ELF-1 (cell line): ENCODE measurements at regions not wholly inside any gene's neighbourhood (a gene's known extent, or its start where the extent isn't known, plus 50 kb on each side); places are given as distances from the start of the nearest gene placed in this dataset.
"Not testable (repeated sequence)": the region's sequence is repeated elsewhere in the genome, so short reads cannot be mapped to it uniquely, and the experiment has no call there.

Experiments
- DNase-seq: peaks from one replicate; pipeline ENCODE4 v3.0.0-alpha.2; 2016; ENCODE audit warnings: low read depth, low spot score

GRCh38 chr2:402721-403120 is 114.8 kb upstream of the ALKAL2 start:
- no peak for DNase-seq

DNA sequence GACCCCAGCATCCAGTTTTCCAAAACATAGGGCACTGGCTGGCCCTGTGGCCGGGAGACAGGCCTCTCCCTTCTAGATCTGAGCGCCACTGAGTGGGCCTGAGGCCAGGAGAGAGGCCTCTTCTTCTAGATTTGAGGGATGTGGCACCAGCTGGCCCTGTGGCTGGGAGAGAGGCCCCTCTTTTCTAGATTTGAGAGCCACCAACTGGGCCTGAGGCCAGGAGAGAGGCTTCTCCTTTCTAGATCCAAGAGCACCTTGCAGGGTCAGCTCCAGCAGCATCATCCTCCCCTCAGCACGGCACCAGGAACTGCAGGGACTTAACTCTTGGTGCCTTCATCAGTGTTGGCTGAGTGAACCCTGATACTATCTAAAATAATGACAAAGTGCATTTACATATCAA is 114.3 kb upstream of the ALKAL2 start:
- DNase-seq: no peak

- peak; percentile 64 for DNase-seq
Observed at GRCh38 chr2:401019-401679, 113.3 kb upstream of the ALKAL2 start.

GRCh38 chr2:397926-398325 is 110.0 kb upstream of the ALKAL2 start:
- DNase-seq: no peak

GRCh38 chr2:397521-397920 is 109.6 kb upstream of the ALKAL2 start:
- DNase-seq: no peak

DNA sequence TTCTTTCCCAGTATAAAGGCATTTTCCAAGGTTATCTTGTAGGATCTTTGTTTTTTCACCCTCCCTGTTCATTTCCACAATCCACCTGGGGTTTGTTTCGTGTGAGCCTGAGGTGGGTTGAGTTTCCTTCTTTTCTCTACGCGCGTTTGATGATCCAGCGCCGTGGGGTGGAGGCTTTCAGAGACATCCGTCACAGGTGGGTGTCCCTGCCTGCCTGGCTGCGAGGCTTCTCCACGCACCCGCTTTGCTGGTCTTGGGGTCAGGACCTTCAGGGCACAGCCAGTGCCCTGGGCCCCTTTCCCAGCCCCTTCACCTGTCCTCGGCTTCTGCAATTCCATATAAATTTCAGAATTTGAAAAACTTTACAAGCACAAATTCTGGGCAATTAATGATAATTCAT is 109.0 kb upstream of the ALKAL2 start:
- no peak for DNase-seq

GRCh38 chr2:395886-396285 is 108.0 kb upstream of the ALKAL2 start:
- DNase-seq: no peak

DNA sequence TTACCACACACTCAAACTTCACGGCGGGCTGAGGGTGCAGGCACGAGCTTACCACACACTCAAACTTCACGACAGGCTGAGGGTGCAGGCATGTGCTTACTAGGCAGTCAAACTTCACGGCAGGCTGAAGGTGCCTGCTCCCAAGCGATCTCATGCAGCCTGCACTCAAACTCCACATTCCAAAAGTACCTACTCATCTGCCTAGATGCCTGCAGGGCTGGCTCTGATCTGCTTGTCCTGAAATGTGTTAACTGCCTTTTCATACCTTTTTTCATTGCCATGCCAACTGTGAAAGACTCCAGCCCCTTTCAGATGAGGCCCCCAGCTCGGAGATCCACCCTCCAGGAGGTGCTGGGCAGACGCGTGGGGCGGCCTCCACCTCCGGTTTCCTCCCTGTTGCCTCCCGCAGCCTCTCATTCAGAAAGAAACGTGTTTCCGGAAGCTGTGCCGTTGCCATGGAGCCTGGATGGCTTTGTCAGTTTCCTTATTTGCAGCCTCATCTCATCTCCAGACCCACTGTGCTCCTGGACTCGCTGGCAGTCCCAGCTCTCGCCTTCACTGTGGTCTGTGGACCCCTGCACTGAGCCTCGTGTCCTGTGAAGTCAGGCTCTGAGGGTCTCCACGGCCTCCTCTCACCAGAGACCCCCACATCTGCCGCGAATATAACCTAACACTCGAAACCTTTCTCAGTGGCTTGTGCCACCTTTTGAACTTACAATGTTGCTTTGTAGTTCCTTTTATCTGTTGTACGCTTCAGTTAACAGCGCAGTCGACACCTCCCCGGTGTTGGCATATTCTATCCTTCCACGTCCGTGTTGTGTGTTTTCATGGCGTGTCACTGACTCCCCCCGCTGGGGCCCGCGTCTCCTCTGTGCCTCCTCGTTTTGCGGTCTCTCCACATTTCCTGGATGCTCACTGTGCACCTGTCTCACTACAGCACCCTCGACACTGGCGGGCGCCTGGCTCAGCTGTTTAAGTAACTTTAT is 106.1 kb upstream of the ALKAL2 start:
- DNase-seq: peak; percentile 92

DNA sequence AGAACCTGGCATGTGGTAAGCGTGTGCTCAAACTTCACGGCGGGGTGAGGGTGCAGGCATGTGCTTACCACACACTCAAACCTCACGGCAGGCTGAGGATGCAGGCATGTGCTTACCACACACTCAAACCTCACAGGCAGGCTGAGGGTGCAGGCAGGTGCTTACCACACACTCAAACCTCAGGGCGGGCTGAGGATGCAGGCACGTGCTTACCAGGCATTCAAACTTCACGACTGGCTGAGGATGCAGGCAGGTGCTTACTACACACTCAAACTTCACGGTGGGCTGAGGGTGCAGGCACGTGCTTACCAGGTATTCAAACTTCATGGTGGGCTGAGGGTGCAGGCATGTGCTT is 105.0 kb upstream of the ALKAL2 start:
- no peak for DNase-seq

DNA sequence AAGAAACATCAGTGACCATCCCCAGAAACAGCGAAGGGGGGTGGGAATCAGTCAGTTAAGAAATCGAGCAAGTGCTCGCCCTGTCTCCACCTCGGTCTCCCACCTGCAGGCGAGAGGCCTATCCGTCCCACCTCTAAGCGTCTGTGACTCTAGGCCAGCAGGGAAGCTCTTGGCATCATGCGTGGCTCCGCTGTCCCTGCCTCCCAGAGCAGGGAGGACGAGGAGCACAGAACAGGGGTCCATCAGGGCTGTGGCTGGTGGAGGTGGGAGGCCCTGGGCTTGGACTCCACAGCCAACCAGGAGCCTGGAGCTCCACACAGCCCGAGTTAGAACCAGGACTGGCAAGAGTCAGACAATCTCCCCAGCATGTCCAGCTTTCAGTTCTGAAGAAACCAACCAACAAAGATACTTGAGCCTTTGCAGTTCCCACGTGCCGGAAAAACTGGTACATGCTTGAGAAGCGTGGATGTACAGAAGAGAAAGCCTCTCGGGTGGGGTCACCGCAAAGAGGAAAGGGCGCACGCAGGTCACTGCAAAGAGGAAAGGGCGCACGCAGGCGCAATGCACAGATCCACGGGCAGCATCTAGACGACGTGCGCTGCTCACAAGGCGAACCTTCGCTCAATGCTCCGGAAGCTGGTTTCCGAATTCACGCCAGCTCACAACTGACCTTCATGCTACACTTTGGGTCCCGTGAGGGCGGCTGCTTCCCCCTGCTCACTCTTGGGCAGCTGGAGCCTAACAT is 104.5 kb upstream of the ALKAL2 start:
- no peak for DNase-seq

- DNase-seq: no peak
Observed at GRCh38 chr2:391696-392095, 103.8 kb upstream of the ALKAL2 start.

GRCh38 chr2:390959-391358 is 103.1 kb upstream of the ALKAL2 start:
- DNase-seq: no peak

- DNase-seq: not testable (repeated sequence)
Observed at GRCh38 chr2:389985-390384, 102.1 kb upstream of the ALKAL2 start.

DNA sequence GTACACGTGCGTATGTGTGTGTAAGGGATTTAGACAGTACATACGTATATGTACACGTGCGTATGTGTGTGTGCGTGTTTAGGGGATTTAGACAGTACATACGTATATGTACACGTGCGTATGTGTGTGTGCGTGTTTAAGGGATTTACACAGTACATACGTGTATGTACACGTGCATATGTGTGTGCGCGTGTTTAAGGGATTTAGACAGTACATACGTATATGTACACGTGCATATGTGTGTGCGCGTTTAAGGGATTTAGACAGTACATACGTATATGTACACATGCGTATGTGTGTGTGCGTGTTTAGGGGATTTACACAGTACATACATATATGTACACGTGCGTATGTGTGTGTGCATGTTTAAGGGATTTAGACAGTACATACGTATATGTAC is 100.9 kb upstream of the ALKAL2 start:
- DNase-seq: not testable (repeated sequence)

- DNase-seq: no peak
Observed at GRCh38 chr2:387980-388421, 100.1 kb upstream of the ALKAL2 start.

DNA sequence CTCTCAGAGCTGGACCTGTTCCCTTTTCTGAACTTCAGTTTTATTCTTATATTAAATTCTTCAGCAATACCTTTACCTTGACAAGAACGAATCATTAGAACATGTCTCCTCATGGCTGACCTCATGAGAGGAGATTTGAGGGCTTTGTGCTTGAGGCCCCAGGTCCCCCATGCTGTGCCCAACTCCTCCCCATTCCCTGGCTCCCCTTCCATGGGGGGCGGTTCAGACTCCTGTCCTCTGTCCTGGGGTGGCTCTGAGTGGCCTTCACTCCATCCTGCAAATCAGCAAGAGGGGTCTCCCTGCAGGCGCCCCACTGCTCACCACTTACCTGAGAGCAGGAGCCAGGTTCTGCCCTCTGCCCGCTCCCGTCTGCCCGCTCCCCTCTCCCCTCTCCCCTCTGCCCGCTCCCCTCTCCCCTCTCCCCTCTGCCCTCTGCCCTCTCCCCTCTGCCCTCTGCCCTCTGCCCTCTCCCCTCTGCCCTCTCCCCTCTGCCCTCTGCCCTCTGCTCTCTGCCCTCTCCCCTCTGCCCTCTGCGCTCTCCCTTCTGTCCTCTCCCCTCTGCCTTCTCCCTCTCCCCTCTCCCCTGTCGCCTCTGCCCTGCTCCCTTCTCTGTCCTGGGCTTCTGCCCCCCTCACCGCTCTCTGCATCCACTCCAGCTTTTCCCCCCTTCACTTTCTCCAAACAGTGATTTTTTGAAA is 98.7 kb upstream of the ALKAL2 start:
- DNase-seq: no peak

GRCh38 chr2:385785-386184 is 97.9 kb upstream of the ALKAL2 start:
- DNase-seq: no peak

- no peak for DNase-seq
Observed at GRCh38 chr2:385061-385460, 97.2 kb upstream of the ALKAL2 start.

DNA sequence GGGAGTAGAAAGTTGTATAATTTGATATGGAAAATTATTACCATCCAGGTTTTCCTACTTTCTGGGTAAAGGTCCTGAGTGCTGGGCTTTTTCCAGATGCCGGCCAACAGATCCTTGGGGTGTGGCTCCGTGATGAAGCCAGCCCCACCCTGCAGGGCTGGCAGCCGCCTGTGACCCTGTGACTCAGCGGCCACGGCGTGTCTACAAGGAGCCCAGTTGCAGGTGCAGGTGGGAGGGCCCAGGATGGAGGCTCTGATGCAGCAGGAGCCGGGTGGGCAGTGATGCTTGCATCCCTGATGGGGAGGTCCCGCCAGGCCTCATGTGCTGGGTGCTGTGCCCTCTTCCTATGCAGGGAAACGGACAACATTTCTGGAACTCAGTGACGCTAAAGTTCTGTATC is 96.0 kb upstream of the ALKAL2 start:
- DNase-seq: no peak

GRCh38 chr2:383178-383577 is 95.3 kb upstream of the ALKAL2 start:
- no peak for DNase-seq

GRCh38 chr2:382728-383022 is 94.8 kb upstream of the ALKAL2 start:
- no peak for DNase-seq
